Chondrocyte (in vitro differentiated cells): ENCODE measurements at regions not wholly inside any gene's neighbourhood (a gene's known extent, or its start where the extent isn't known, plus 50 kb on each side); places are given as distances from the start of the nearest gene placed in this dataset.
"Not testable (repeated sequence)": the region's sequence is repeated elsewhere in the genome, so short reads cannot be mapped to it uniquely, and the experiment has no call there.

ENCODE experiments used
- DNase-seq: peaks from one replicate; pipeline ENCODE4 v3.0.0; 2021; ENCODE audit warnings: mixed read lengths, low spot score
- H3K27ac Mint-ChIP-seq: one replicate; pipeline ENCODE4 v1.8.0; 2021; ENCODE audit warnings: mild to moderate bottlenecking, moderate library complexity, mixed read lengths; ENCODE audit not compliant: unreplicated experiment
- H3K27me3 Mint-ChIP-seq: 2 replicates; pipeline ENCODE4 v1.8.0; 2021; ENCODE audit warnings: low read depth, mixed read lengths
- H3K36me3 Mint-ChIP-seq: 2 replicates; pipeline ENCODE4 v1.8.0; 2021; ENCODE audit warnings: low read depth, mixed read lengths
- H3K4me1 Mint-ChIP-seq: 2 replicates; pipeline ENCODE4 v1.8.0; 2021; ENCODE audit warnings: low read depth, mild to moderate bottlenecking, mixed read lengths
- H3K4me3 Mint-ChIP-seq: one replicate; pipeline ENCODE4 v1.8.0; 2021; ENCODE audit warnings: mild to moderate bottlenecking, moderate library complexity, mixed read lengths; ENCODE audit not compliant: unreplicated experiment
- H3K9me3 Mint-ChIP-seq: 2 replicates; pipeline ENCODE4 v1.8.0; 2021; ENCODE audit warnings: low read depth, mixed read lengths
- CTCF ChIP-seq: fragments of 200-600 bp; sonication (generic); IDR thresholded peaks from 2 replicates; pipeline ENCODE4 v1.5.0; 2021; ENCODE audit warnings: antibody characterized with exemption, mild to moderate bottlenecking, moderate library complexity

GRCh38 chr17:22518185-22518584 is 825.9 kb downstream of the KCNJ18 start:
- no peak for TF ChIP-seq CTCF
- DNase-seq, result no peak
- Mint-ChIP-seq H3K27ac (no peak overlapping the region), H3K4me3 (no peak overlapping the region), H3K4me1 (no peaks in the 10 kb centered on the region), H3K36me3 (no peaks in the 10 kb centered on the region), H3K27me3 (no peaks in the 10 kb centered on the region), H3K9me3 (peaks cover 23% of the 10 kb centered on the region)

GRCh38 chr17:22548873-22549272 is 856.5 kb downstream of the KCNJ18 start:
- H3K4me1 Mint-ChIP-seq, H3K27ac Mint-ChIP-seq: not testable (repeated sequence)

GRCh38 chr17:22551695-22552415 is 859.5 kb downstream of the KCNJ18 start:
- H3K27ac Mint-ChIP-seq, H3K4me1 Mint-ChIP-seq, H3K4me3 Mint-ChIP-seq, H3K36me3 Mint-ChIP-seq, H3K27me3 Mint-ChIP-seq, DNase-seq: not testable (repeated sequence)
- H3K9me3 Mint-ChIP-seq, result peaks cover 19% of the 10 kb centered on the region

More at GRCh38 chr17:22548873-22549272, 856.5 kb downstream of the KCNJ18 start:
- H3K27me3 Mint-ChIP-seq, H3K36me3 Mint-ChIP-seq, H3K4me3 Mint-ChIP-seq, DNase-seq: not testable (repeated sequence)
- peaks cover 14% of the 10 kb centered on the region for H3K9me3 Mint-ChIP-seq

- Mint-ChIP-seq H3K4me3 (no peak overlapping the region), H3K9me3 (peaks cover 56% of the 10 kb centered on the region), H3K4me1 (no peaks in the 10 kb centered on the region), H3K27ac (no peak overlapping the region), H3K36me3 (no peaks in the 10 kb centered on the region), H3K27me3 (no peaks in the 10 kb centered on the region)
- no peak for TF ChIP-seq CTCF
- peak; percentile 55 for DNase-seq
Observed at GRCh38 chr17:22569459-22570143, 877.3 kb downstream of the KCNJ18 start.

- no peak overlapping the region for H3K27ac Mint-ChIP-seq
- H3K27me3 Mint-ChIP-seq, result no peaks in the 10 kb centered on the region
- H3K36me3 Mint-ChIP-seq, result no peaks in the 10 kb centered on the region
- H3K4me1 Mint-ChIP-seq, result no peaks in the 10 kb centered on the region
- H3K4me3 Mint-ChIP-seq, result no peak overlapping the region
- no peak for DNase-seq
- TF ChIP-seq CTCF, result no peak
- H3K9me3 Mint-ChIP-seq, result peaks cover 54% of the 10 kb centered on the region
Observed at GRCh38 chr17:22570144-22570845, 878.0 kb downstream of the KCNJ18 start.

GRCh38 chr17:22599322-22599721 is 907.0 kb downstream of the KCNJ18 start:
- no peaks in the 10 kb centered on the region for H3K27me3 Mint-ChIP-seq
- no peaks in the 10 kb centered on the region for H3K36me3 Mint-ChIP-seq
- H3K4me1 Mint-ChIP-seq, result no peaks in the 10 kb centered on the region
- no peak overlapping the region for H3K27ac Mint-ChIP-seq
- no peak for DNase-seq
- TF ChIP-seq CTCF, result no peak
- peaks cover 7% of the 10 kb centered on the region for H3K9me3 Mint-ChIP-seq
- no peak overlapping the region for H3K4me3 Mint-ChIP-seq
